Lower lobe of right lung (tissue), 2 donors: ENCODE measurements at regions not wholly inside any gene's neighbourhood (a gene's known extent, or its start where the extent isn't known, plus 50 kb on each side); places are given as distances from the start of the nearest gene placed in this dataset.

Experiments
- ATAC-seq, 2 donors: fragments of 200-7000 bp; cut with Tn5 transposase; one replicate each; pipeline ENCODE4 v1.9.1; 2020 to 2022; ENCODE audit warnings: mild to moderate bottlenecking in 2 of 2, moderate library complexity in 2 of 2
- DNase-seq: peaks from one replicate; pipeline ENCODE4 v3.0.0-alpha.2; 2020
- H3K27ac ChIP-seq: fragments of 200-600 bp; one replicate; pipeline ENCODE4 v1.8.0; 2022
- H3K27me3 ChIP-seq: fragments of 200-600 bp; one replicate; pipeline ENCODE4 v1.8.0; 2022; ENCODE audit warnings: low read depth
- H3K36me3 ChIP-seq: fragments of 200-600 bp; one replicate; pipeline ENCODE4 v1.8.0; 2022; ENCODE audit warnings: mild to moderate bottlenecking
- H3K4me1 ChIP-seq: fragments of 200-600 bp; one replicate; pipeline ENCODE4 v1.8.0; 2022
- H3K4me3 ChIP-seq: fragments of 200-600 bp; one replicate; pipeline ENCODE4 v1.8.0; 2022; ENCODE audit warnings: mild to moderate bottlenecking
- H3K9me3 ChIP-seq: fragments of 200-600 bp; one replicate; pipeline ENCODE4 v1.8.0; 2022
- CTCF ChIP-seq: fragments of 200-600 bp; IDR thresholded peaks from one replicate; pipeline ENCODE4 v1.8.0; 2022; ENCODE audit warnings: antibody characterized with exemption, mild to moderate bottlenecking
- intact Hi-C: fragments of 100-400 bp; cut with DNase I; formaldehyde crosslinking; loops from one replicate; pipeline ENCODE4 v1.11.0; 2022
- donor health status: DM: no; HTN: yes; CAD: no; lungs with severe emphysema.

- ATAC-seq (no peak), DNase-seq (no peak)
- H3K36me3 ChIP-seq, result no peaks in the 10 kb centered on the region
- H3K4me3 ChIP-seq, result no peak overlapping the region
- H3K27me3 ChIP-seq, result no peaks in the 10 kb centered on the region
- intact Hi-C loops, result no loop called here
- no peaks in the 10 kb centered on the region for H3K4me1 ChIP-seq
- H3K27ac ChIP-seq, result no peak overlapping the region
- no peaks in the 10 kb centered on the region for H3K9me3 ChIP-seq
- no peak for TF ChIP-seq CTCF
Measured at GRCh38 chr5:101580591-101580990, 677.5 kb upstream of the ST8SIA4 start.

GRCh38 chr5:101574017-101574416, 670.9 kb upstream of the ST8SIA4 start:
- DNase-seq, result no peak
- Histone ChIP-seq H3K36me3 (no peaks in the 10 kb centered on the region), H3K4me1 (no peaks in the 10 kb centered on the region), H3K9me3 (no peaks in the 10 kb centered on the region), H3K4me3 (no peak overlapping the region), H3K27me3 (no peaks in the 10 kb centered on the region), H3K27ac (no peak overlapping the region)
- no peak for ATAC-seq
- no peak for TF ChIP-seq CTCF
- intact Hi-C loops, result no loop called here

- H3K4me3 ChIP-seq, result no peak overlapping the region
- H3K27ac ChIP-seq, result no peak overlapping the region
- H3K36me3 ChIP-seq, result no peaks in the 10 kb centered on the region
- no peaks in the 10 kb centered on the region for H3K4me1 ChIP-seq
- intact Hi-C loops, result no loop called here
- DNase-seq (no peak), ATAC-seq (no peak)
- no peaks in the 10 kb centered on the region for H3K27me3 ChIP-seq
- no peak for TF ChIP-seq CTCF
- no peaks in the 10 kb centered on the region for H3K9me3 ChIP-seq
Measured at GRCh38 chr5:101561018-101561417, 657.9 kb upstream of the ST8SIA4 start.

GRCh38 chr5:101543780-101544179, 640.7 kb upstream of the ST8SIA4 start:
- TF ChIP-seq CTCF, result no peak
- ATAC-seq (no peak), DNase-seq (no peak)
- H3K36me3 ChIP-seq, result no peaks in the 10 kb centered on the region
- no peak overlapping the region for H3K27ac ChIP-seq
- H3K9me3 ChIP-seq, result no peaks in the 10 kb centered on the region
- intact Hi-C loops, result no loop called here
- no peaks in the 10 kb centered on the region for H3K4me1 ChIP-seq
- H3K4me3 ChIP-seq, result no peak overlapping the region
- no peaks in the 10 kb centered on the region for H3K27me3 ChIP-seq

GRCh38 chr5:101539315-101539714, 636.2 kb upstream of the ST8SIA4 start:
- ATAC-seq (no peak), DNase-seq (no peak)
- no peaks in the 10 kb centered on the region for H3K9me3 ChIP-seq
- no peak overlapping the region for H3K27ac ChIP-seq
- H3K36me3 ChIP-seq, result no peaks in the 10 kb centered on the region
- H3K4me3 ChIP-seq, result no peak overlapping the region
- intact Hi-C loops, result no loop called here
- TF ChIP-seq CTCF, result no peak
- no peaks in the 10 kb centered on the region for H3K4me1 ChIP-seq
- no peaks in the 10 kb centered on the region for H3K27me3 ChIP-seq

GRCh38 chr5:101535626-101536025, 632.5 kb upstream of the ST8SIA4 start:
- H3K36me3 ChIP-seq, result no peaks in the 10 kb centered on the region
- H3K27ac ChIP-seq, result no peak overlapping the region
- DNase-seq, result no peak
- no peaks in the 10 kb centered on the region for H3K9me3 ChIP-seq
- H3K4me3 ChIP-seq, result no peak overlapping the region
- ATAC-seq, result no peak
- no peaks in the 10 kb centered on the region for H3K4me1 ChIP-seq
- H3K27me3 ChIP-seq, result no peaks in the 10 kb centered on the region
- TF ChIP-seq CTCF, result no peak
- intact Hi-C loops, result no loop called here
